ENCODE measurements at regions not wholly inside any gene's neighbourhood (a gene's known extent, or its start where the extent isn't known, plus 50 kb on each side); places are given as distances from the start of the nearest gene placed in this dataset.

GRCh38 chr13:38072696-38073095 lies 203.1 kb upstream of the TRPC4 start:
- no peak for TF ChIP-seq CTCF (IDR thresholded peaks at IDR 0.05)
- no peak for TF ChIP-seq POLR2AphosphoS5 (IDR thresholded peaks at IDR 0.05)
